OCI-M1 (cell line): ENCODE measurements at regions not wholly inside any gene's neighbourhood (a gene's known extent, or its start where the extent isn't known, plus 50 kb on each side); places are given as distances from the start of the nearest gene placed in this dataset.
"Not testable (repeated sequence)": the region's sequence is repeated elsewhere in the genome, so short reads cannot be mapped to it uniquely, and the experiment has no call there.

Source experiments
- DNase-seq: peaks from one replicate; lab custom pipeline; 2025; lab: John Stamatoyannopoulos, UW

GRCh38 chr9:100813871-100814270, 214.7 kb upstream of the PLPPR1 start:
- no peak for DNase-seq

- DNase-seq, result no peak
Measured at GRCh38 chr9:100819980-100820379, 208.5 kb upstream of the PLPPR1 start.

- not testable (repeated sequence) for DNase-seq
Measured at GRCh38 chr9:100833035-100833434, 195.5 kb upstream of the PLPPR1 start.

- peak; percentile 40 for DNase-seq
Measured at GRCh38 chr9:100838857-100839256, 189.7 kb upstream of the PLPPR1 start.

- no peak for DNase-seq
Measured at GRCh38 chr9:100848726-100849125, 179.8 kb upstream of the PLPPR1 start.

- DNase-seq, result no peak
Measured at GRCh38 chr9:100852088-100852487, 176.4 kb upstream of the PLPPR1 start.

GRCh38 chr9:100856238-100856637, 172.3 kb upstream of the PLPPR1 start:
- no peak for DNase-seq

- no peak for DNase-seq
Measured at GRCh38 chr9:100865111-100865510, 163.4 kb upstream of the PLPPR1 start.

- DNase-seq, result no peak
Measured at GRCh38 chr9:100865648-100866047, 162.9 kb upstream of the PLPPR1 start.

GRCh38 chr9:100869326-100869725, 159.2 kb upstream of the PLPPR1 start:
- DNase-seq, result no peak

GRCh38 chr9:100879884-100880283, 148.6 kb upstream of the PLPPR1 start:
- no peak for DNase-seq

GRCh38 chr9:100880284-100880683, 148.2 kb upstream of the PLPPR1 start:
- no peak for DNase-seq

- no peak for DNase-seq
Measured at GRCh38 chr9:100884518-100884917, 144.0 kb upstream of the PLPPR1 start.

- no peak for DNase-seq
Measured at GRCh38 chr9:100890321-100890720, 138.2 kb upstream of the PLPPR1 start.

GRCh38 chr9:100911273-100911672, 117.3 kb upstream of the PLPPR1 start:
- no peak for DNase-seq

- DNase-seq, result no peak
Measured at GRCh38 chr9:100913257-100913656, 115.3 kb upstream of the PLPPR1 start.

- no peak for DNase-seq
Measured at GRCh38 chr9:100914266-100914665, 114.3 kb upstream of the PLPPR1 start.

GRCh38 chr9:100919506-100919905, 109.0 kb upstream of the PLPPR1 start:
- DNase-seq, result no peak

- DNase-seq, result no peak
Measured at GRCh38 chr9:100926366-100926765, 102.2 kb upstream of the PLPPR1 start.

GRCh38 chr9:100927763-100928162, 100.8 kb upstream of the PLPPR1 start:
- DNase-seq, result no peak

- no peak for DNase-seq
Measured at GRCh38 chr9:100933656-100934055, 94.9 kb upstream of the PLPPR1 start.

- no peak for DNase-seq
Measured at GRCh38 chr9:100937382-100937781, 91.1 kb upstream of the PLPPR1 start.

- DNase-seq, result no peak
Measured at GRCh38 chr9:100938507-100938906, 90.0 kb upstream of the PLPPR1 start.

GRCh38 chr9:100939636-100940035, 88.9 kb upstream of the PLPPR1 start:
- DNase-seq, result peak; percentile 17

- DNase-seq, result no peak
Measured at GRCh38 chr9:100959226-100959625, 69.3 kb upstream of the PLPPR1 start.
